GM19324 (cell line): ENCODE measurements at regions not wholly inside any gene's neighbourhood (a gene's known extent, or its start where the extent isn't known, plus 50 kb on each side); places are given as distances from the start of the nearest gene placed in this dataset.
"Not testable (repeated sequence)": the region's sequence is repeated elsewhere in the genome, so short reads cannot be mapped to it uniquely, and the experiment has no call there.

Source experiments
- ATAC-seq: cut with Tn5 transposase; IDR thresholded peaks from one replicate; pipeline ENCODE4 v1.9.1; 2021; ENCODE audit warnings: mild to moderate bottlenecking, moderate library complexity; ENCODE audit not compliant: unreplicated experiment, low FRiP score

DNA sequence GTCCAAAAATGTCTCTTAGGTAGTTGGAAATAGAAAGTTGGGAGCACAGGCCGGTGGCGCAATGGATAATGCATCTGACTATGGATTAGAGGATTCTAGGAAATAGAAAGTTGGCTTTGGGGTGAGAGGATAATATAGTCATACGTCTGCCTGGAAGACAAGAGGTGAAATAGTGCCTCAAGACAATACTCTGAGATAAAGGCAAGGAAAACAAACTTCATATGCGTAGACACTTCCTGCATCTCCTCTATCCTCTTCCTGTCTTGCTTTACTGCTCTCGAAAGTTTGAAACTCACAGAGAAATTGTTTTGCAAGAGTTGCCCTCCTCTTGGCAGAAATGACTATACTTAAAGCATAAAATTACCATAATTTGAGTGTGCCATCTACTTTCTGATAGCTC is 153.2 kb upstream of the FBXL7 start:
- no peak for ATAC-seq

DNA sequence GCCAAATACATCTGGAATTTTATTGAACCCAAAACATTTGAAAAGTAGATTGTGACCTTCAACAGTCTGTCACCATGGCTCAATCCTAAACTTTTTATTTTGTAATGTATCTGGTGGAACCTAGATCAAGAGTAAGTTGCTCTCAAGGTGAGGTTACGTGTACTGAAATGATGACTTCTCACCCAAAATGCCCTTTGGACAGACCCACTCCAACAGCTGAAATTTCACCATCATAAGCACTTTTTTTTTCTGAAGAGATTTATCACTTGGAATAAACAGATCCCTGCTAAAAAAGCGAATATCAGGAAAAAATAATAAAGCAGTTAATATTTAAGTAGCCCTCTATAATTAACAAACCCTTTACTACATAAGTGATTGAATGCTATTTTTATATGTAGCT is 155.0 kb upstream of the FBXL7 start:
- no peak for ATAC-seq

DNA sequence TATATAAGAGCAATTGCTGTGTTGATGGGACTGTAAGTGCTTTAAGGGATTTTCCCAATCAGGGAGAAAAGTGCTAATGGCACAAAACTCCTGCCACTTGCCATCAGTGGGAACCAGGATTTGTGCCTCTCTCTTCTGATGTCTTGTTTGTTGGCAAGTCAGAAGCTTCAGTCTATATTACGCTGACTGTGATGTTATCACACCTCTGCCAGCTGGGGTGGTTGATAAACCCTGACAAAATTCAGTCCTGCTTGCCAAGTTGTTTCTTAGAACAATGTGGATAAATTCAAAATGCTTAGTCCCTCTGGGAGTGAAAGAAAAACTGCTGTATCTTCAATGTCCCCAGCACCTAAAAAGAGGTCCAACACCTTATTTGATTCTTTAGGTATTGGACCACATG is 161.4 kb upstream of the FBXL7 start:
- ATAC-seq = no peak

DNA sequence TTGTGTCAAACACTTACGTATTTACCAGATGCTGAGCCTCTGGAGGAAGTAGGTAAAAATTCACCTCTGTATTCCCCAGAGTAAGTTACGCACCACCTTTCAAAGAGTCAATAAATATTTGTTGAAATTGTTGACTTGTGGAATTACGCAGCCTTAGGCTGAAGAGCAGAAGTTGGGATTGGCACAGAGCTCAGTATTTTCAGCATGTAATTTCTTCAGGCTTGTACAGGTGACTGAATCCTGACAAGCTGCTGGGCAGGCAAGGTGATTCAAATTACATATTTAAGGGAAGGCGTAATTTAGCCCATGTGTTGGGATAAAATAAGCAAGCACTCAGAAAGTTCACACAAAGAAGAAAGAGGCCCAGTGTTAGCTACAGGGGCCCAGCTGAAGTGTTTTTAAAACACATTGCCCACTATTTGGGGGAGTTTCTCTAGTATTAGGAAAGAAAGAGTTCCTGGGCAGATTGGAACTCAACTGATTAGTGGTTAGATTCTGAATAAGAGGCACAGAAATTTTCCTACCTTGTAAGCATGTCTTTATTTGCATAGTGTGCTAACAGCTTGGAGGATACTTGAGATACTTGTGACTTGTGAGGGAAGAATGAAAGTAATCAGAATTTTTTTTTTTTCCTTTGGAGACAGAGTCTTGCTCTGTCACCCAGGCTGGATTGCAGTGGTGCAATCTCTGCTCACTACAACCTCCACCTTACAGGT is 165.3 kb upstream of the FBXL7 start:
- no peak for ATAC-seq

DNA sequence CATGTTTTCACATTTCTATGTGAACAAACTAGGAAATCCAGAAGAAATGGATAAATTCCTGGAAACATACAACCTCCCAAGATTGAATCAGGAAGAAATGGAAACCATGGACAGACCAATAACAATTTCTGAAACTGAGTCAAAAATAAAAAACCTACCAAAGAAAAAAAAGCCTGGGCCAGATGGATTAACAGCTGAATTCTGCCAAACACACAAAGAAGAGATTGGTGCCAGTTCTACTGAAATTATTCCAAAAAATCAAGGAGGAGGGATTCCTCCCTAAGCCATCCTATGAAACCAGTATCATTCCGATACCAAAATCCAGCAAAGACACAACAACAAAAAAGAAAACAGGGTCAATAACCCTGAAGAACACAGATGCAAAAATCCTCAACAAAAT is 166.9 kb upstream of the FBXL7 start:
- no peak for ATAC-seq

DNA sequence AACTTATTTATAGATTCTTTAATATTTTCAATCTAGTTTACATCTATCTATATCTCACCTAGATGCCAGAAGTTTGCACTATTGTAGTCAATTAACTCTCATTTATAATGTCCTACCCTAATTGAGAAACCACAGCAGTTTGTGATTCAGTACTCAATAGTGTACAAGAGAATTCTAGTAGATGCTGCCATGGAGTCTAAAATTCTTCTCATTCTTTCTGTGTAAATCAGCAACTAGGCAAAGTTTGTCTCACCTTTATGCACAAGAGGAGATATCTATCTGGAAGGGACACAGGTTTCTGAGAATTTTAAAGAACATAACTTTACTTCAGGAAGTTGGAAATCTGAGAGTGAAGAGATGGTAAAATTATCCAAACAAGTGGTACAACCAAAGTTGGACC is 173.0 kb upstream of the FBXL7 start:
- ATAC-seq = no peak

DNA sequence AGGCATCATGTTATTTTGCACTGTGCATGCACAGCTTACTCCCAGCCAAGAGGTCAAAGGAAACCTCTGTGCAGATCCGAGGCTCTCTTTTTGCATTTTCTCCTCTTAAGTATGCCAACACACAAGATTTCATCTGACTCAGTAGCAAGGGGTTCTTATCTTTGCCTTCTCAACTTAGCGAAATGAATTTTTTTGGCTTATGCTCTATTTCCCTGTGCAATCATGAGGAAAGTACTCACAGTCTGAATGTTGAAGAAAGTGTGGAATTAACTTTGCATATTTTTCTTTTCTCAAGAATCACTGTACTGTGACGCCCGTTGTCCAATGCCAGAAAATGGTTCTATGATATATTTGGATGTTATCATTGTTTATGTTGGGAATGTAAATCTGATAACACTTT is 173.5 kb upstream of the FBXL7 start:
- ATAC-seq = no peak

DNA sequence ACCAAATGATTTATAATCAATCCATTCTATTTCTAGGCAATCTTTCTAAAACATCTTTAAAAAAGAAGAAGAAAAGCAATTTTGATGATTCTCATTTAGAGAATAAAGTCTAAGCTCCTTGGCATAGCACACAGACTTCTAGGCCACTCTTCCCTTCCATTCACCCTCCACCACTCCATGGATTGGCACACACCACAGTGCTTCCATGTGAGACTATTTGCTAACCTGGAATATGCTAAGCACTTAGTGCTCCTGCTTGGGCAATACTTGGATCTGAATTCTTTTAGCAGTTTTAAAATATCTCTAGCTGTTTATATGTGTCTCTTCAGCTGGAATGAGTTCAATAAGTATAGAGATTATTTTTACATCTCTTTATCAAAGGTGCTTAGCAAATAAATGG is 177.6 kb upstream of the FBXL7 start:
- ATAC-seq = no peak

DNA sequence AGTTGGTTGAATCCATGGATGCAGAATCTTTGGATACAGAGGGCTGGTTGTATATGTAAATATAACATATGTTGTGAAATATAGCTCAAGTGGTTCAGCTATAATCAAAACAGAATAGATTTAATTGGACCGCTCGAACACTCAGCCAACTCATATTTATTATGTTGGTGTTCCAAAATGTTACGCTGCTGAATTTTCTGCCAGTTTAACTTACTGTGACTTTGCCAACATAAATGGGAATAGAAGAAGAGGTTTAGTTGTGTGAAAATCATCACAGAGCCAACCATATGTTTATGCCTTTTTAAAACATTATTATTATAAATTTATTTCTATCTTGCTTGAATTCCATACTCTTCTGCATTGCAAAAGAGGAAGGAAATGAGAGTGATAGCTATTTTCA is 178.2 kb upstream of the FBXL7 start:
- no peak for ATAC-seq

DNA sequence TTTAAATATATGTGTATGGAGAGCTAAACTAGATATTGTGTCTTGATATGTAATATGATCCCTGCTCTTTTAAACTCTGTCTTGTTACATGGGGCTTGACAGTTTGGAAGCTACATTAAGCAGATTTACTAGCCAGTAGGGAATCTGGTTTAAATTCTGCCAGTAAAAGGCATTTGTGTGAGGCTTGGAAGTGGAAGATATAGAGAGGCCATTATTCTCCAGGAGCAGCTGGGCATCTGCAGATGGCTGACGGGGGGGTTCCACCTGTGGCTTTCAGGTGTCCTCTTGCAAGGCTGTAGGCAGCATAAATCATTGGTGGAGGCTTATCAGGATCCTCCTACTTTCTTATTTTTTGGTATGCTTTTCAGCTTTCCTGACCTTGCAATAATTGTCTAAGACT is 179.1 kb upstream of the FBXL7 start:
- ATAC-seq = no peak

DNA sequence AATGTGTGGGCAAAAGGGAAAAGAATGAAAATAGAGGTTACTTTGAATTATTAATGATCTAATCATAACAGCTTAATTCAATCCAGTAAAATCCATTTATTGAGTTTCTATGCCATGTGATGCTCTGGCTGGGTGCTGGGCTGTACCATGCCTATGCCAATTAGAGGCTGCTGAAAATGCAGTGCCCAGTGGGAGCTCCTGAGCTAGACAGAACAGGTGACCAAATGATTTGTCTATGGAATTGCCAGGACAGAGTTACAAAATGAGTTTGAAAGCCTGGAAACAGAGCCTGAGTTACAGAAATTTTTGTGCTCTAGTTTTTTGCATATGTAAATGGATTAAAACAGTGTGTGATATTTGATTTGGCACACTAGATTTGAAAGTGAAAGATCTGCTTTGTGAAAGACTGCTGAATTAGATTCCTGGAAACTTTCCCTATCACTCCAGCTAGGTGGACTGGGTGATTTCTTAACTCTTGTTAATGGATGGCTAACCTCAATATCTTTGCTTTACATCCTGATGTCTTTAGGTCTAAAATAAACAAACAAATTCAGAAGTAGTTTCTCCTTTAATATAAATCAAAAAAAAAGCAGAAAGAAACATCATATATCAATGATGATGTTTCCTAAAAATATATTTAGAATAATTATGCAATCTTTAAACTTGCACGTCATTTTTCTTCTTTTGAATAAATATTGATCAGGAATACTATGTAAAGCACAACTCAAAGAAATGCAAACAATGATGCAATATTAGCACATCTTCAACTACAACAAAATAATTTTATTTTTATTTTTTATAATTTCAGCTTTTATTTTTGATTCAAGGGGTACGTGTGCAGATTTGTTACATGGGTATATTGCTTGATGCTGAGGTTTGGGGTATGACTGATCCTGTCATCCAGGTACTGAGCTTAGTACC is 194.8 kb upstream of the FBXL7 start:
- ATAC-seq = no peak

DNA sequence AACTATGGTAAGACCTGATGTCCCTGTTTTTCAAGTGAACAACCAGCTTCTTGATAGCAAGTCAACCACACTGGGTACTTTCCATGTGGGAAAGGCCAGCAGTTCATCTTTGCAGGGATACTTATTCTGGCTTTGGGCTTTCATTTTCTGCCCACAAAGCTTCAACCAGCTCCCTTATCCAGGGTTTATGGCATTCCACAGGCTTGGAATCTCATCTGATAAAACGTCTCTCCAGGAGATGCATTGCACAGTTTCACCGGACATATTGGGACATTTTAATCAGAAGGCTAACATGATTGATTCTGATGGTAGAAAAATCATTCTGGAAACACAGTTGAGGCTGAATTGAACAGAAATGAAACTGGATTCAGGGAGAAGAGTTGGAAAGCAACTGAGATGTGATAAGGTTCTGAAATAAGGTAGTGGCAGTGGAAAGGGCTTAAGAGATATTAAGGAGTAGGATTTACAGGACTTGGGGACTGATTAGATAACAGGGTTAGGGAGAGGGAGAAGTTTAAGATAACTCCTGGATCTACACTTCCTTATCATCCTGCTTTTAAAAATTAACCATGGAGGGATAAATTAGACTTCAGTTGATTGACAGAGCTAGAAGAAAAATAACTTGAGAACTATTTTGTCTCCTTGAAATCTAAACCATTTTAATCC is 195.8 kb upstream of the FBXL7 start:
- ATAC-seq = no peak

DNA sequence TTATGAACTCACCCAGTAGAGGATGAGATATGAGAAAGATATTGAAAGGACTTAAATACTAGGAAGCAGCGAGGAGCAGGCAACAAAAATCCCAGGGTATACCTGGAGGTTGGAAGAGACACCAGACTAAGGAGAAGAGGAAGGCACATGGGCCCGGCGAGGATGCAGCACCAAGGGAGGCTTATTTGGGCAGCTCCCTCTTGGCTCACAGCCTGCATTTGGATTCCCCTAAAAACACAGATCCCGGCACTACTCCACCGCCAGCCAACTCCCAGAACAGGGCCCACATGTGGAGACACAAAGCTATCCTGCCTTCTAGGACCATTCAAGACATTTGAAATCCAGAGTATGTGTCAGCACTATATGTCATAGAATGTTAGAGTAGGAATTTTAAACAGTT is 199.8 kb upstream of the FBXL7 start:
- no peak for ATAC-seq

DNA sequence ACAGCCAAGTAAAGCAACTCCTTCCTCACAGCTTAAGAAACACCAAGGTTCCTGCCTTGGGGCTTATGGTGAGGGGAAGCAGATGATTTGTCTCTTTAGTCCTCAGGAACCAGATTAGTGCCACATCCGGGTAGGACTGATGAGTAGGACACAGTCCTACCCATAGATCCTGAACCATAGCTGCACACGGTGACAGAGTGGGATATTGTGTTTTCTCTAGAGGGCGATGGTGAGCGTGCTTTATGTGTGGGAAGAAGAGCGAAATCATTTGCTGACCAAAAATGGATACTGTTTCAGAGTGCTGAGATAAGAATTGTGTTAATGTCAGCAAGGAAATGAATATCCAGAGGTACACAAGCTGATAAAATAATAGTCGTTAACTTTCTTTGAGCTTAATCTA is 209.0 kb upstream of the FBXL7 start:
- no peak for ATAC-seq

DNA sequence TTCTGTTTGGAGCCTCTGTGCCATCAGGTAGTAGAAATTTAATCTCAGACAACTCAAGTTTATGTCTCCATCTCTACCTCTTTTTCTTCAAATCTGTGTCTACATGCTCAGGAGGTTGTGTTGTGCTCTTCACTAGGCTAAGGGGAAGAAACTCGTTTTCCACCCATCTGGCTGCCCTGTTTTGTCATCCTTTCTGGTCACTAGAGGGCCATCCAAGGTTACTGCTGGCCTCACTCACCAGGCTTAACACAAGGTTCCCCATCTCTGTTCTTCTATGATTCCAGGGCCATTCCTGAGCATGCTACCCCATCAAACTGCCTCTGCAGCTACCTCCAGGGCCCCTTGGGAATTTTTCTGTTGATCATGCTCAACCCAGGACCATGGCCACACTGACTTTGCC is 213.3 kb upstream of the FBXL7 start:
- ATAC-seq = no peak

DNA sequence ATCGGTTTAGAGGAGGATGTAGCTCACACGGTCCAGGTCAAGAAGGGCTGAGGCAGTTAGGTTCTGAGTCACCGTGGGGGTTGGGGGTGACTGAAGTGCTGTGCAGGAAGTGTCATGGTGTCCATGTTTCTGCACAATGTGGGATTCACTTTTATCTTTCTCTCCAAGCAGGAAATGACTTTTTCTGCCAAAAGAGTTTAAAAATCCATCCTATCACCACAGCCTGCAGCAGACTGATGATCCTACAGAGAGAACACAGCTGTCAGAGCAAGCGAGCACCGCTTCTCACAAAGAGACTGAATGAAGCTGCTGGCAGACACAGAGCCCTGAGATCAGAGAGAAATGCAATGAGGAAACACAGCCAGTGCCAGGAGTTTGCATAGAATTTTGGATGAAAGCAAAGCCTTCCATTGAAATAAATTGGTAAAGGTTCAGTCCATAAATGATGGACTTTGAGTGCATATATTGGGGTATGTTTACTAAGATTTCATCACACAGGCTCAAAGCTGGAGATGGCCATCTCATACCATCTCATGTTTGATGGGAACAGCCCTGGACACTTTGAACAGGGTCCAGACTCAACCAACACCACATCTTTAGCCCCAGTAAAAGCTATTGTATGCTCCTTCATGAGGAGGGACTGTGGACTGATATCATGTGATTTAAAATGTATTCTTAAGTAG is 213.9 kb upstream of the FBXL7 start:
- ATAC-seq = no peak

DNA sequence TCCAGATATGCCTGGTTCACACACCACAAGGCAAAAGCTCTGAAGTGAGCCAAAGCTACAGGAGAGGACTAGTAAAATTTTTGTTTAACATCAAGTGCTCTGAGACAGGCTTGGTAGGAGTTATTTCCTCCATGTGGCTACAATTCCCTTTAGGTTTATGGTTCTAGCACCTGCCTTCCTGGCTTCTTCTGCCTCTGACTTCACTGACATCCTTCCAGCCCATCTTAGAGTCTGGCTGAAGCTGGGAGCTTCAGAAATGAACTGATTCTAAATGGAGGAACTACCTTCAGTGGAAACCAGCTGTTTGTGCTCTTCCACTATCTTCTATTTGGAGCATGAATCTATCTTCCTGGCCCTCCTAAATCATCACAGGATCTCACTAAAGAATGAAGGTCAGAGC is 215.3 kb upstream of the FBXL7 start:
- ATAC-seq = no peak

DNA sequence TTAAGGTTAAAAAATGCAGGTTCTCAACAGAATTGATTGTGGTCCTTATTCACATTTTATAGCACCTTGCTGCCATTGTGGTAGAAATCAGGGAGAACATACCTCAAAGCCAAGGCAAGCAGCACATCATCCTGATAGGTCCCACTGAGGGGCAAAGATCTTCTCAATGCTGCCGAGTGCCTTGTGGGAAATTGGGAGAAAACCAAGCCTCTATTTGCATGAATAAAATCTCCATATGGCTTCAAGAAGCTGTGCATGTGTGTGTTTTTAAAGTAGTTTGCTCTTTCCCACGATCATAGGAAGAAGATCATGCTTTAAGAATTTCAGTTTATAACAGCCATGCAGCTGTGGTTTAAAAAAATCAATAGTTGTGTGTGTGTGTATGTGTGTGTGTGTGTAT is 216.9 kb upstream of the FBXL7 start:
- ATAC-seq = no peak

DNA sequence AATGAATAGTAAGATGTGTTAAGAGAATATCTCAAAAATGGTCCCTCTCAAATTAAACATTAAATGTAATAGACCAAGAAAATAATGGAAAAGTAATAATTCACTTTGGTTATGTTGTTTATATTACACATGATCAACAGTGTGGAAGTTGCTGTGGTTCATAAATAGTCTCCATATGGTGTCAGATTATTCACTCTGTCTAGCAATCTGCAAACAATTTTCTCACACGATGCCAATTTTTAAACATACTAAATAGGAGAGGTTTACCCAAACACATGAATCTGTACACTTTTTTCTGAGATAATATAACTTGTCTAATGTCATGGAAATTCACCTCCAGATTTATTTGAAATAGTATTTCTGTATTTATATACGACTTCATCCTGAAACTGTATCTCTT is 217.4 kb upstream of the FBXL7 start:
- ATAC-seq = no peak

DNA sequence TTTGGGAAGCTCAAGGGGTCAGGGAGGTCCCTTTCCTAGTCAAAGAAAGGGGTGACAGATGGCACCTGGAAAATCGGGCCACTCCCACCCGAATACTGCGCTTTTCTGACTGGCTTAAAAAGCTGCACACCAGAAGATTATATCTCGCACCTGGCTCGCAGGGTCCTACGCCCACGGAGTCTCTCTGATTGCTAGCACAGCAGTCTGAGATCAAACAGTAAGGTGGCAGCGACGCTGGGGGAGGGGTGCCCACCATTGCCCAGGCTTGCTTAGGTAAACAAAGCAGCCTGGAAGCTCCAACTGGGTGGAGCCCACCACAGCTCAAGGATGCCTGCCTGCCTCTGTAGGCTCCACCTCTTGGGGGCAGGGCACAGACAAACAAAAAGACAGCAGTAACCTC is 228.4 kb upstream of the FBXL7 start:
- not testable (repeated sequence) for ATAC-seq

DNA sequence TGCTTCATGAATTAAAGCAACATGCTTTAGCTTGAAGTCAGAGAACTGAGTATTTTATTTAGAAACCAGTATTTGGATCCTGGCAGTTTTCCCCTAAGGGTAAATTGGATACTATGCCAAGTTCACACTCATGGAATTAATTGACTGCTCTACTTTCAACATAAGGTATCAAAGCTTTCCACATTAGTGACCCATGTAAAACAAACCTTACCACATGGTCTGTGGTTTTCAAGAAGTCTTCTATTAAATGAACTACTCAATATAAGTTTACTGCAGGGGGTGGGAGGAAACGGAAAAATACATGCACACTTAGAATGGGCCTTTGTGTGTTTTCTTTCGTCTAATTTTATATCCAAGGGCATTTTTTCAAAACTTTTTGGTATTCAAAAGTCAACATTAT is 232.0 kb upstream of the FBXL7 start:
- no peak for ATAC-seq
